ENCODE measurements at regions not wholly inside any gene's neighbourhood (a gene's known extent, or its start where the extent isn't known, plus 50 kb on each side); places are given as distances from the start of the nearest gene placed in this dataset.

GRCh38 chr2:33911327-33911726 lies 312.2 kb upstream of the FAM98A start:
- H3K9ac ChIP-seq (ENCODE audit: low read length) = no peak overlapping the region
- H3K9me3 ChIP-seq (ENCODE audit: low read length) = no peaks in the 10 kb centered on the region
- H3K4me3 ChIP-seq (ENCODE audit: low read length) = no peak overlapping the region
- no peak overlapping the region for H3K27ac ChIP-seq (ENCODE audit: low read length)
- H3K79me2 ChIP-seq (replicated peaks; ENCODE audit: insufficient read depth, low read length) = no peaks in the 10 kb centered on the region
- no peak overlapping the region for H3K4me2 ChIP-seq (ENCODE audit: low read length)
- H3K9me2 ChIP-seq (ENCODE audit: insufficient read depth, low read length) = no peaks in the 10 kb centered on the region
- H3K36me3 ChIP-seq (ENCODE audit: insufficient read depth, low read length) = no peaks in the 10 kb centered on the region
- no peaks in the 10 kb centered on the region for H4K20me1 ChIP-seq (ENCODE audit: insufficient read depth)
- H3K27me3 ChIP-seq (ENCODE audit: insufficient read depth, low read depth, low read length) = no peaks in the 10 kb centered on the region
- no peaks in the 10 kb centered on the region for H3F3A ChIP-seq (ENCODE audit: insufficient read depth, low read length, poor library complexity, severe bottlenecking)
- TF ChIP-seq EP300 (conservative IDR thresholded peaks at IDR 0.05; ENCODE audit: poor library complexity, severe bottlenecking) (no peak), TAF1 (IDR thresholded peaks at IDR 0.05; ENCODE audit: low read depth) (no peak), REST (IDR thresholded peaks at IDR 0.05; ENCODE audit: borderline replicate concordance) (no peak), RAD21 (conservative IDR thresholded peaks at IDR 0.05) (no peak), POLR2AphosphoS5 (IDR thresholded peaks at IDR 0.05) (no peak), EZH2 (IDR thresholded peaks at IDR 0.05; ENCODE audit: borderline replicate concordance, insufficient read depth, low read length, poor library complexity, severe bottlenecking) (no peak), SMC3 (conservative IDR thresholded peaks at IDR 0.05; ENCODE audit: poor library complexity) (no peak), MXI1 (conservative IDR thresholded peaks at IDR 0.05; ENCODE audit: poor library complexity, severe bottlenecking) (no peak), CTCF (IDR thresholded peaks at IDR 0.05; ENCODE audit: poor library complexity, severe bottlenecking) (no peak)
- H2AFZ ChIP-seq (ENCODE audit: low read depth, low read length) = no peak overlapping the region

GRCh38 chr2:33909945-33910695 lies 311.0 kb upstream of the FAM98A start:
- Histone ChIP-seq H2AFZ (ENCODE audit: low read depth, low read length) (no peak overlapping the region), H3K36me3 (ENCODE audit: insufficient read depth, low read length) (no peaks in the 10 kb centered on the region), H3F3A (ENCODE audit: insufficient read depth, low read length, poor library complexity, severe bottlenecking) (no peaks in the 10 kb centered on the region), H3K9ac (ENCODE audit: low read length) (no peak overlapping the region), H3K27me3 (ENCODE audit: insufficient read depth, low read depth, low read length) (no peaks in the 10 kb centered on the region), H3K9me3 (ENCODE audit: low read length) (no peaks in the 10 kb centered on the region), H3K79me2 (replicated peaks; ENCODE audit: insufficient read depth, low read length) (no peaks in the 10 kb centered on the region), H4K20me1 (ENCODE audit: insufficient read depth) (no peaks in the 10 kb centered on the region), H3K4me2 (ENCODE audit: low read length) (no peak overlapping the region), H3K27ac (ENCODE audit: low read length) (no peak overlapping the region), H3K4me3 (ENCODE audit: low read length) (no peak overlapping the region), H3K9me2 (ENCODE audit: insufficient read depth, low read length) (no peaks in the 10 kb centered on the region)
- TF ChIP-seq RAD21 (conservative IDR thresholded peaks at IDR 0.05) = no peak
- TF ChIP-seq MXI1 (conservative IDR thresholded peaks at IDR 0.05; ENCODE audit: poor library complexity, severe bottlenecking) = no peak
- no peak for TF ChIP-seq SMC3 (conservative IDR thresholded peaks at IDR 0.05; ENCODE audit: poor library complexity)
- no peak for TF ChIP-seq EZH2 (IDR thresholded peaks at IDR 0.05; ENCODE audit: borderline replicate concordance, insufficient read depth, low read length, poor library complexity, severe bottlenecking)
- TF ChIP-seq CTCF (IDR thresholded peaks at IDR 0.05; ENCODE audit: poor library complexity, severe bottlenecking) = no peak
- TF ChIP-seq EP300 (conservative IDR thresholded peaks at IDR 0.05; ENCODE audit: poor library complexity, severe bottlenecking) = no peak
- TF ChIP-seq REST (IDR thresholded peaks at IDR 0.05; ENCODE audit: borderline replicate concordance) = no peak
- no peak for TF ChIP-seq TAF1 (IDR thresholded peaks at IDR 0.05; ENCODE audit: low read depth)
- TF ChIP-seq POLR2AphosphoS5 (IDR thresholded peaks at IDR 0.05) = no peak
